ENCODE measurements at regions not wholly inside any gene's neighbourhood (a gene's known extent, or its start where the extent isn't known, plus 50 kb on each side); places are given as distances from the start of the nearest gene placed in this dataset.
A peak's percentile ranks its signal among the peaks of the same experiment; 100 is the strongest.

- no peak overlapping the region for H3K4me3 ChIP-seq (replicated peaks in 1 of 2; ENCODE audit: low read depth in 2 of 2, low read length in 2 of 2)
- DNase-seq (ENCODE audit: low read depth in 2 of 2) = no peak
- TF ChIP-seq CTCF (IDR thresholded peaks at IDR 0.05; ENCODE audit: low read depth, low read length) = no peak
Measured at GRCh38 chrX:103158317-103158621, 56.6 kb upstream of the BEX4 start.

- no peak overlapping the region for H3K4me3 ChIP-seq (replicated peaks in 1 of 2; ENCODE audit: low read depth in 2 of 2, low read length in 2 of 2)
- DNase-seq (ENCODE audit: low read depth in 2 of 2) = peak; percentile 69 to 71
- TF ChIP-seq CTCF (IDR thresholded peaks at IDR 0.05; ENCODE audit: low read depth, low read length) = peak; percentile 57
Measured at GRCh38 chrX:103157496-103158316, 57.2 kb upstream of the BEX4 start.

GRCh38 chrX:103155201-103155600, 59.7 kb upstream of the BEX4 start:
- no peak overlapping the region for H3K4me3 ChIP-seq (replicated peaks in 1 of 2; ENCODE audit: low read depth in 2 of 2, low read length in 2 of 2)
- DNase-seq (ENCODE audit: low read depth in 2 of 2) = peak; percentile 45 to 61
- TF ChIP-seq CTCF (IDR thresholded peaks at IDR 0.05; ENCODE audit: low read depth, low read length) = no peak

GRCh38 chrX:103153661-103154060, 60.7 kb upstream of the NXF3 start:
- DNase-seq (ENCODE audit: low read depth in 2 of 2) = no peak
- TF ChIP-seq CTCF (IDR thresholded peaks at IDR 0.05; ENCODE audit: low read depth, low read length) = no peak
- H3K4me3 ChIP-seq (replicated peaks in 1 of 2; ENCODE audit: low read depth in 2 of 2, low read length in 2 of 2) = no peak overlapping the region

GRCh38 chrX:103151799-103152198, 58.9 kb upstream of the NXF3 start:
- no peak for TF ChIP-seq CTCF (IDR thresholded peaks at IDR 0.05; ENCODE audit: low read depth, low read length)
- H3K4me3 ChIP-seq (replicated peaks in 1 of 2; ENCODE audit: low read depth in 2 of 2, low read length in 2 of 2) = no peak overlapping the region
- DNase-seq (ENCODE audit: low read depth in 2 of 2) = no peak

GRCh38 chrX:103149652-103150051, 56.7 kb upstream of the NXF3 start:
- no peak overlapping the region for H3K4me3 ChIP-seq (replicated peaks in 1 of 2; ENCODE audit: low read depth in 2 of 2, low read length in 2 of 2)
- TF ChIP-seq CTCF (IDR thresholded peaks at IDR 0.05; ENCODE audit: low read depth, low read length) = no peak
- DNase-seq (ENCODE audit: low read depth in 2 of 2) = no peak

- no peak for DNase-seq (ENCODE audit: low read depth in 2 of 2)
- no peak overlapping the region for H3K4me3 ChIP-seq (replicated peaks in 1 of 2; ENCODE audit: low read depth in 2 of 2, low read length in 2 of 2)
- no peak for TF ChIP-seq CTCF (IDR thresholded peaks at IDR 0.05; ENCODE audit: low read depth, low read length)
Measured at GRCh38 chrX:103148075-103148474, 55.1 kb upstream of the NXF3 start.
